Adrenal gland (tissue), 5 donors: ENCODE measurements at regions not wholly inside any gene's neighbourhood (a gene's known extent, or its start where the extent isn't known, plus 50 kb on each side); places are given as distances from the start of the nearest gene placed in this dataset.

Source experiments
- CTCF ChIP-seq, 6 experiments: fragments of 450-650 bp in 4 of 6; fragments of 200-600 bp in 2 of 6; sonication (generic) in 1 of 6; IDR thresholded peaks; 1 replicate in 5 of 6; 2 replicates in 1 of 6; pipeline versions ENCODE4 v1.5.1 to v1.8.0; 2016 to 2021; ENCODE audit warnings: antibody characterized with exemption in 6 of 6, mild to moderate bottlenecking in 2 of 6, moderate library complexity in 1 of 6
- POLR2A ChIP-seq, 2 donors: fragments of 450-650 bp; IDR thresholded peaks; one replicate each; pipeline ENCODE4 v1.6.1; 2017; ENCODE audit warnings: antibody characterized with exemption in 2 of 2, mild to moderate bottlenecking in 2 of 2, moderate library complexity in 1 of 2
- donor health status: DM: no; HTN: no; CAD: no.

GRCh38 chr5:152608458-152608857 lies 203.4 kb upstream of the NMUR2 start:
- TF ChIP-seq CTCF (IDR thresholded peaks at IDR 0.05) (no peak), POLR2A (IDR thresholded peaks at IDR 0.05) (no peak)
